ENCODE measurements at regions not wholly inside any gene's neighbourhood (a gene's known extent, or its start where the extent isn't known, plus 50 kb on each side); places are given as distances from the start of the nearest gene placed in this dataset.

GRCh38 chr7:13110107-13110506 lies 422.7 kb downstream of the ARL4A start:
- TF ChIP-seq CTCF (IDR thresholded peaks at IDR 0.05; ENCODE audit: low read depth, low read length, poor library complexity, severe bottlenecking) = no peak
- no peak for TF ChIP-seq EZH2phosphoT487 (IDR thresholded peaks at IDR 0.05; ENCODE audit: borderline replicate concordance, low read length)

All from DOHH2 (cell line).